Astrocyte (in vitro differentiated cells and primary cell): ENCODE measurements at regions not wholly inside any gene's neighbourhood (a gene's known extent, or its start where the extent isn't known, plus 50 kb on each side); places are given as distances from the start of the nearest gene placed in this dataset.

Source experiments
- DNase-seq: peaks from one replicate; pipeline ENCODE4 v3.0.0-alpha.2; 2010; ENCODE audit warnings: low read depth
- FAIRE-seq: peaks from 2 replicates; lab custom pipeline; 2011; peaks lifted over from hg19 to GRCh38; lab: Jason Lieb, UNC
- H2AFZ ChIP-seq: 2 replicates; pipeline ENCODE4 v1.6.0; 2012; ENCODE audit warnings: low read depth, low read length, inconsistent platforms
- H3K27ac ChIP-seq: 2 replicates; pipeline ENCODE4 v1.5.1; 2011; ENCODE audit warnings: low read depth, low read length, inconsistent platforms
- H3K27me3 ChIP-seq: 2 replicates; pipeline ENCODE4 v1.6.0; 2011; ENCODE audit warnings: low read length, inconsistent platforms; ENCODE audit not compliant: insufficient read depth
- H3K36me3 ChIP-seq: 2 replicates; pipeline ENCODE4 v1.5.1; 2011; ENCODE audit warnings: low read length, inconsistent platforms; ENCODE audit not compliant: insufficient read depth
- H3K4me1 ChIP-seq: 2 replicates; pipeline ENCODE4 v1.5.1; 2011; ENCODE audit warnings: low read length, inconsistent platforms; ENCODE audit not compliant: insufficient read depth
- H3K4me2 ChIP-seq: 2 replicates; pipeline ENCODE4 v1.6.0; 2012; ENCODE audit warnings: low read length, inconsistent platforms
- H3K4me3 ChIP-seq: 2 replicates; pipeline ENCODE4 v1.5.1; 2011; ENCODE audit warnings: low read depth, mild to moderate bottlenecking, low read length, inconsistent platforms; ENCODE audit not compliant: insufficient read depth
- H3K79me2 ChIP-seq: 2 replicates; pipeline ENCODE4 v1.6.0; 2012; ENCODE audit warnings: mild to moderate bottlenecking, low read length, inconsistent platforms; ENCODE audit not compliant: insufficient read depth
- H3K9ac ChIP-seq: 2 replicates; pipeline ENCODE4 v1.6.0; 2012; ENCODE audit warnings: mild to moderate bottlenecking, low read length, inconsistent platforms
- H3K9me3 ChIP-seq: 2 replicates; pipeline ENCODE4 v1.5.1; 2012; ENCODE audit warnings: low read depth, mild to moderate bottlenecking, low read length, inconsistent platforms; ENCODE audit not compliant: insufficient read depth
- H4K20me1 ChIP-seq: 2 replicates; pipeline ENCODE4 v1.6.0; 2012; ENCODE audit warnings: low read length, inconsistent platforms; ENCODE audit not compliant: insufficient read depth
- H3K27ac Mint-ChIP-seq: one replicate; pipeline ENCODE4 v1.8.0; 2021; ENCODE audit warnings: mild to moderate bottlenecking, mixed read lengths; ENCODE audit not compliant: unreplicated experiment
- H3K27me3 Mint-ChIP-seq: one replicate; pipeline ENCODE4 v1.8.0; 2021; ENCODE audit warnings: low read depth, mixed read lengths; ENCODE audit not compliant: unreplicated experiment
- H3K36me3 Mint-ChIP-seq: one replicate; pipeline ENCODE4 v1.8.0; 2021; ENCODE audit warnings: low read depth, mixed read lengths; ENCODE audit not compliant: unreplicated experiment
- H3K4me1 Mint-ChIP-seq: one replicate; pipeline ENCODE4 v1.8.0; 2021; ENCODE audit warnings: low read depth, mixed read lengths; ENCODE audit not compliant: unreplicated experiment
- H3K4me3 Mint-ChIP-seq: one replicate; pipeline ENCODE4 v1.8.0; 2021; ENCODE audit warnings: mild to moderate bottlenecking, moderate library complexity, mixed read lengths; ENCODE audit not compliant: unreplicated experiment
- H3K9me3 Mint-ChIP-seq: one replicate; pipeline ENCODE4 v1.8.0; 2021; ENCODE audit warnings: mild to moderate bottlenecking, mixed read lengths; ENCODE audit not compliant: unreplicated experiment
- CTCF ChIP-seq: IDR thresholded peaks from 2 replicates; pipeline ENCODE4 v1.5.1; 2011; ENCODE audit warnings: low read depth, mild to moderate bottlenecking, inconsistent platforms, low read length, moderate library complexity; ENCODE audit not compliant: insufficient read depth
- EZH2 ChIP-seq: IDR thresholded peaks from 2 replicates; pipeline ENCODE4 v1.6.1; 2012; ENCODE audit warnings: mild to moderate bottlenecking, low read length, inconsistent platforms; ENCODE audit not compliant: insufficient read depth

- Mint-ChIP-seq H3K4me3 (no peak overlapping the region), H3K36me3 (no peaks in the 10 kb centered on the region), H3K9me3 (peaks cover 7% of the 10 kb centered on the region), H3K27me3 (no peaks in the 10 kb centered on the region), H3K4me1 (no peaks in the 10 kb centered on the region), H3K27ac (no peak overlapping the region)
- no peak for TF ChIP-seq CTCF
- no peak for TF ChIP-seq EZH2
- no peak for FAIRE-seq
- no peaks in the 10 kb centered on the region for H3K27me3 ChIP-seq
- H3K79me2 ChIP-seq: no peaks in the 10 kb centered on the region
- H3K9me3 ChIP-seq: no peaks in the 10 kb centered on the region
- peak overlapping the region; percentile 36 for H2AFZ ChIP-seq
- no peaks in the 10 kb centered on the region for H3K36me3 ChIP-seq
- DNase-seq: no peak
- no peaks in the 10 kb centered on the region for H3K4me1 ChIP-seq
- no peak overlapping the region for H3K9ac ChIP-seq
- H3K4me3 ChIP-seq: no peak overlapping the region
- no peak overlapping the region for H3K27ac ChIP-seq
- no peak overlapping the region for H3K4me2 ChIP-seq
- H4K20me1 ChIP-seq: no peaks in the 10 kb centered on the region
Measured at GRCh38 chr9:29514336-29514735, 1941.1 kb upstream of the C9orf72 start.

DNA sequence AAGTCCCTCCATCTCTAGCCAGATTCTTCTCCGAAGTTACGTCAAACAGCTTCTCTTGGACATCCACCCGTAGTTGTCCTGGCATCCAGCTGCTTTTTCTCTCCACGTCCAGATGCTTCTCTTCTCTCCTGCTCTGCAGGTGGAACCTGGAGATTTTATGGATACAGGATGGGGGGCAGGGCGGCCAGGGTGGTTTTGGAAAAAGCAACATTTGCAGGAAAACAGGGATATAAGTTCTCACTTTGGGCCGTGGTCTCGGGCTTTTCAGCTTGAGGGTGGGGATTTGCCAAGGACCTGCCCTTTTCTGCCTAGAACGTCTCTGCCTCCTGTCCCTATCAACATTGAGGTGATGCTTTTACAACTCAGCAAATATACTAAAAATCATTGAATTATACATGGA is 1941.6 kb upstream of the C9orf72 start:
- TF ChIP-seq CTCF (no peak), EZH2 (no peak)
- no peaks in the 10 kb centered on the region for H3K36me3 Mint-ChIP-seq

GRCh38 chr9:29548436-29548835 is 1975.2 kb upstream of the C9orf72 start:
- peaks cover 3% of the 10 kb centered on the region for H3K9me3 Mint-ChIP-seq
- TF ChIP-seq EZH2: no peak
- H3K79me2 ChIP-seq: no peaks in the 10 kb centered on the region
- no peak overlapping the region for H3K4me3 Mint-ChIP-seq
- FAIRE-seq (no peak), DNase-seq (no peak)
- no peak overlapping the region for H3K27ac ChIP-seq
- H3K9ac ChIP-seq: no peak overlapping the region
- no peaks in the 10 kb centered on the region for H3K27me3 Mint-ChIP-seq
- H3K36me3 ChIP-seq: no peaks in the 10 kb centered on the region
- no peaks in the 10 kb centered on the region for H3K27me3 ChIP-seq
- H3K4me1 ChIP-seq: no peaks in the 10 kb centered on the region
- H3K4me1 Mint-ChIP-seq: no peaks in the 10 kb centered on the region
- no peaks in the 10 kb centered on the region for H3K36me3 Mint-ChIP-seq
- H3K27ac Mint-ChIP-seq: no peak overlapping the region
- H2AFZ ChIP-seq: no peak overlapping the region
- H4K20me1 ChIP-seq: no peaks in the 10 kb centered on the region
- H3K4me3 ChIP-seq: no peak overlapping the region
- no peaks in the 10 kb centered on the region for H3K9me3 ChIP-seq
- no peak overlapping the region for H3K4me2 ChIP-seq

More for the DNA sequence above, 1941.6 kb upstream of the C9orf72 start:
- H3K9ac ChIP-seq: no peak overlapping the region
- H2AFZ ChIP-seq: peak overlapping the region; percentile 36
- no peak for DNase-seq
- no peak overlapping the region for H3K4me3 ChIP-seq
- H3K27ac Mint-ChIP-seq: no peak overlapping the region
- H3K4me1 Mint-ChIP-seq: no peaks in the 10 kb centered on the region
- no peaks in the 10 kb centered on the region for H3K79me2 ChIP-seq
- no peak for FAIRE-seq
- no peaks in the 10 kb centered on the region for H4K20me1 ChIP-seq
- H3K4me3 Mint-ChIP-seq: no peak overlapping the region
- H3K27ac ChIP-seq: no peak overlapping the region
- H3K4me1 ChIP-seq: no peaks in the 10 kb centered on the region
- no peak overlapping the region for H3K4me2 ChIP-seq
- no peaks in the 10 kb centered on the region for H3K9me3 ChIP-seq
- no peaks in the 10 kb centered on the region for H3K36me3 ChIP-seq
- H3K27me3 Mint-ChIP-seq: no peaks in the 10 kb centered on the region
- H3K9me3 Mint-ChIP-seq: peaks cover 6% of the 10 kb centered on the region
- no peaks in the 10 kb centered on the region for H3K27me3 ChIP-seq
